K562 (cell line): ENCODE measurements at regions not wholly inside any gene's neighbourhood (a gene's known extent, or its start where the extent isn't known, plus 50 kb on each side); places are given as distances from the start of the nearest gene placed in this dataset.

Source experiments
- ATAC-seq: fragments of 200-7000 bp; cut with Tn5 transposase; 3 replicates; pipeline ENCODE4 v1.9.1; 2020; ENCODE audit warnings: moderate library complexity
- BruUV-seq: library from RNA; stranded (reverse); fragments of 400-500 nt; replicated peaks from 2 replicates; lab custom pipeline; 2021; lab: Mats Ljungman, UMichigan
- CTCF ChIA-PET: fragments of 300-600 bp; formaldehyde crosslinking; extraction: SDS; loops from one replicate; lab custom pipeline; 2021; ENCODE audit warnings: low intra/inter-chr PET ratio; lab: Yijun Ruan, JAX
- POLR2A ChIA-PET: fragments of 300-600, 350-650 bp; sonication (Branson Sonifier 250); formaldehyde crosslinking; extraction: SDS; loops from one replicate; lab custom pipeline; 2021; ENCODE audit warnings: antibody characterized with exemption, inconsistent platforms; lab: Yijun Ruan, JAX
- DNase-seq, 4 experiments: peaks; one replicate each; pipeline versions ENCODE4 v3.0.0 to v3.0.0-alpha.2; 2011 to 2018; ENCODE audit warnings: low spot score in 3 of 4, mixed read lengths in 3 of 4; ENCODE audit errors: extremely low read depth in 1 of 4
- FAIRE-seq: peaks from 2 replicates; lab custom pipeline; 2011; peaks lifted over from hg19 to GRCh38; lab: Jason Lieb, UNC
- H2AFZ ChIP-seq: 2 replicates; pipeline ENCODE4 v1.6.0; 2011; ENCODE audit warnings: low read depth, low read length, control low read depth, inconsistent platforms
- H3K27ac ChIP-seq: fragments of 200-600 bp; 3 replicates; pipeline ENCODE4 v1.8.0; 2011; ENCODE audit warnings: low read depth, mild to moderate bottlenecking, control low read depth, inconsistent platforms, low read length, moderate library complexity, mixed read lengths; ENCODE audit errors: extremely low read depth
- H3K27me3 ChIP-seq, 2 experiments: fragments of 300-600 bp in 1 of 2; 2 replicates in 1 of 2; 3 replicates in 1 of 2; pipeline versions ENCODE4 v1.6.0 to v1.8.0; 2011; ENCODE audit warnings: inconsistent platforms in 2 of 2, low read length in 2 of 2, mild to moderate bottlenecking in 1 of 2, mixed read lengths in 1 of 2, moderate library complexity in 1 of 2; ENCODE audit not compliant: control insufficient read depth in 2 of 2, insufficient read depth in 2 of 2
- H3K36me3 ChIP-seq: fragments of 300-600 bp; 3 replicates; pipeline ENCODE4 v1.8.0; 2011; ENCODE audit warnings: mild to moderate bottlenecking, low read length, inconsistent platforms; ENCODE audit not compliant: control insufficient read depth, insufficient read depth
- H3K4me1 ChIP-seq, 2 experiments: fragments of 200-600 bp in 1 of 2; replicated peaks in 1 of 2; 2 replicates in 1 of 2; 3 replicates in 1 of 2; pipeline versions ENCODE4 v1.5.1 to v1.8.0; 2011; ENCODE audit warnings: inconsistent platforms in 2 of 2, low read length in 2 of 2, mild to moderate bottlenecking in 1 of 2, mixed read lengths in 1 of 2, moderate library complexity in 1 of 2; ENCODE audit not compliant: control insufficient read depth in 2 of 2, insufficient read depth in 2 of 2
- H3K4me2 ChIP-seq: 2 replicates; pipeline ENCODE4 v1.6.1; 2011; ENCODE audit warnings: low read length, control low read depth, inconsistent platforms, mixed read lengths; ENCODE audit not compliant: insufficient read depth
- H3K4me3 ChIP-seq: fragments of 200-600 bp; sonication (generic), shearing (Covaris generic); 2 replicates; pipeline ENCODE4 v1.5.1; 2016; ENCODE audit warnings: control low read depth, inconsistent platforms
- H3K79me2 ChIP-seq: fragments of 200-600 bp; 3 replicates; pipeline ENCODE4 v1.8.0; 2011; ENCODE audit warnings: low read length, inconsistent platforms; ENCODE audit not compliant: control insufficient read depth, insufficient read depth
- H3K9ac ChIP-seq, 2 experiments: 2 replicates each; pipeline versions ENCODE4 v1.6.0 to v1.6.1; 2011; ENCODE audit warnings: low read depth in 2 of 2, low read length in 2 of 2, control low read depth in 1 of 2, inconsistent platforms in 1 of 2, mild to moderate bottlenecking in 1 of 2, mixed read lengths in 1 of 2; ENCODE audit not compliant: insufficient read depth in 1 of 2
- H3K9me1 ChIP-seq: one replicate; pipeline ENCODE4 v1.6.0; 2011; ENCODE audit warnings: inconsistent platforms, mild to moderate bottlenecking, low read length, moderate library complexity; ENCODE audit not compliant: control insufficient read depth, insufficient read depth
- H3K9me3 ChIP-seq: replicated peaks from 2 replicates; pipeline ENCODE4 v1.5.1; 2011; ENCODE audit warnings: low read depth, low read length, inconsistent platforms; ENCODE audit not compliant: control insufficient read depth, insufficient read depth
- H4K20me1 ChIP-seq: replicated peaks from 2 replicates; pipeline ENCODE4 v1.6.1; 2011; ENCODE audit warnings: low read length, inconsistent platforms, mixed read lengths; ENCODE audit not compliant: control insufficient read depth, insufficient read depth
- BRD4 ChIP-seq: fragments of 200-600 bp; sonication (generic); IDR thresholded peaks from 2 replicates; pipeline ENCODE4 v1.6.1; 2017; ENCODE audit warnings: inconsistent platforms
- BRD9 ChIP-seq: fragments of 450-650 bp; IDR thresholded peaks from 2 replicates; pipeline ENCODE4 v1.6.1; 2018; ENCODE audit warnings: low read depth; ENCODE audit not compliant: partially characterized antibody
- BRF2 ChIP-seq: IDR thresholded peaks from 3 replicates; pipeline ENCODE4 v1.6.1; 2011; ENCODE audit warnings: borderline replicate concordance, mild to moderate bottlenecking; ENCODE audit not compliant: insufficient read length, insufficient read depth
- DDX20 ChIP-seq: fragments of 450-650 bp; IDR thresholded peaks from 2 replicates; pipeline ENCODE4 v1.6.1; 2016; ENCODE audit warnings: missing genetic modification characterization, low read depth, mild to moderate bottlenecking, missing compliant biosample characterization, moderate library complexity
- EHMT2 ChIP-seq: fragments of 450-650 bp; IDR thresholded peaks from 2 replicates; pipeline ENCODE4 v1.6.1; 2018; ENCODE audit warnings: antibody characterized with exemption
- KDM1A ChIP-seq, 2 experiments: fragments of 450-650 bp; IDR thresholded peaks; 2 replicates each; pipeline ENCODE4 v1.6.1; 2016; ENCODE audit warnings: mild to moderate bottlenecking in 2 of 2
- KHSRP ChIP-seq: fragments of 450-650 bp; IDR thresholded peaks from 2 replicates; pipeline ENCODE4 v1.6.1; 2017
- MXD1 ChIP-seq: fragments of 250-450 bp; sonication (Bioruptor Pico); IDR thresholded peaks from 2 replicates; pipeline ENCODE4 v1.8.0; 2021; ENCODE audit warnings: borderline replicate concordance, mild to moderate bottlenecking, moderate library complexity; ENCODE audit not compliant: poor library complexity, severe bottlenecking
- NFIC ChIP-seq: fragments of 450-650 bp; IDR thresholded peaks from 2 replicates; pipeline ENCODE4 v1.6.1; 2017; ENCODE audit warnings: mild to moderate bottlenecking, inconsistent platforms
- STAT6 ChIP-seq: sonication (generic); formaldehyde crosslinking; IDR thresholded peaks from 2 replicates; pipeline ENCODE4 v1.8.1; 2023; ENCODE audit warnings: mild to moderate bottlenecking, missing genetic modification reagents
- TFAM ChIP-seq: fragments of 250-450 bp; sonication (Bioruptor Pico); conservative IDR thresholded peaks from 2 replicates; pipeline ENCODE4 v1.5.0; 2021; ENCODE audit warnings: mild to moderate bottlenecking, moderate library complexity
- ZNF655 ChIP-seq: fragments of 250-450 bp; sonication (Bioruptor Pico); IDR thresholded peaks from 2 replicates; pipeline ENCODE4 v1.5.0; 2021
- in situ Hi-C: fragments of 300-500 bp; cut with MboI; formaldehyde crosslinking; loops from 4 replicates; pipeline ENCODE4 v1.15.0; 2018; ENCODE audit warnings: inconsistent platforms, mixed read lengths
- intact Hi-C: fragments of 100-400 bp; cut with micrococcal nuclease; formaldehyde crosslinking; loops from 2 replicates; pipeline ENCODE4 v1.14.2; 2022

GRCh38 chr1:82731216-82731615 is 930.5 kb downstream of the ADGRL2 start:
- TF ChIP-seq MXD1, result no peak
- no peak for TF ChIP-seq STAT6 (CRISPR knock-in tag)
- TF ChIP-seq NFIC, result no peak
- TF ChIP-seq KDM1A (IDR thresholded peaks at IDR 0.05), result no peak
- TF ChIP-seq KHSRP, result no peak
- no peak for TF ChIP-seq BRD9
- TF ChIP-seq TFAM (CRISPR knock-in tag), result no peak
- no peak for TF ChIP-seq BRD4
- TF ChIP-seq EHMT2, result no peak
- TF ChIP-seq BRF2, result no peak
- TF ChIP-seq DDX20 (tag), result no peak
- TF ChIP-seq ZNF655 (CRISPR knock-in tag), result no peak
- Histone ChIP-seq H3K27ac (no peak overlapping the region), H3K9ac (no peak overlapping the region), H3K36me3 (no peaks in the 10 kb centered on the region), H3K9me1 (no peaks in the 10 kb centered on the region), H4K20me1 (no peaks in the 10 kb centered on the region), H3K79me2 (no peaks in the 10 kb centered on the region), H3K27me3 (no peaks in the 10 kb centered on the region), H3K4me2 (no peak overlapping the region), H3K4me3 (no peak overlapping the region), H3K9me3 (peaks cover 3% of the 10 kb centered on the region; the same call in 1 of the 2 replicates), H2AFZ (no peak overlapping the region), H3K4me1 (no peaks in the 10 kb centered on the region)
- DNase-seq (no peak), FAIRE-seq (no peak), ATAC-seq (no peak)
- ChIA-PET POLR2A (no interaction called here), CTCF (interaction anchor here (0.8 kb wide), 1 partner anchor 66 kb away, joined by 3 read pairs; no protein-coding TSS in a partner anchor)
- intact Hi-C loops, result no loop called here
- no TSS peak for BruUV-seq
- in situ Hi-C loops, result no loop called here
